HG03159 (cell line): ENCODE measurements at regions not wholly inside any gene's neighbourhood (a gene's known extent, or its start where the extent isn't known, plus 50 kb on each side); places are given as distances from the start of the nearest gene placed in this dataset.

Experiments
- ATAC-seq: cut with Tn5 transposase; IDR thresholded peaks from one replicate; pipeline ENCODE4 v1.9.1; 2021; ENCODE audit warnings: mild to moderate bottlenecking, moderate library complexity; ENCODE audit not compliant: unreplicated experiment

DNA sequence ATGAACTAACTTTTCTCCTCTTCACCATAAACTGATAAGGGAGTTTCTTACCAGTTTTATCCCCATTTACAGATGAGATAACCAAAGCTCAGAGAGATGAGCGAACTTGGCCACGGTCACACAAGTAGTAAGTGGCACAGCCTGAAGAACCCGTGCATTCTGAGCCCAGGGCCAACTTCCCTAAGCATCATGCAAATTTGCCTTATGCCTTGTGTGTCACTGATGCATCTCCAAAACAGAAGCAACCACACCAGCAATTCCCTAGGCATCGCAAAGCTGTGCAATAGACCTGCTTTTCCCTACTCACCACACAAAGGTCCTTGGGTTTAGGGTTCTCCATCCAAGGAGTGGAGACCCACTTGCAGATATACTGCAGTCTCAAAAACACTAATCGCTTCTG lies 304.5 kb upstream of the KAZN start:
- ATAC-seq: no peak

DNA sequence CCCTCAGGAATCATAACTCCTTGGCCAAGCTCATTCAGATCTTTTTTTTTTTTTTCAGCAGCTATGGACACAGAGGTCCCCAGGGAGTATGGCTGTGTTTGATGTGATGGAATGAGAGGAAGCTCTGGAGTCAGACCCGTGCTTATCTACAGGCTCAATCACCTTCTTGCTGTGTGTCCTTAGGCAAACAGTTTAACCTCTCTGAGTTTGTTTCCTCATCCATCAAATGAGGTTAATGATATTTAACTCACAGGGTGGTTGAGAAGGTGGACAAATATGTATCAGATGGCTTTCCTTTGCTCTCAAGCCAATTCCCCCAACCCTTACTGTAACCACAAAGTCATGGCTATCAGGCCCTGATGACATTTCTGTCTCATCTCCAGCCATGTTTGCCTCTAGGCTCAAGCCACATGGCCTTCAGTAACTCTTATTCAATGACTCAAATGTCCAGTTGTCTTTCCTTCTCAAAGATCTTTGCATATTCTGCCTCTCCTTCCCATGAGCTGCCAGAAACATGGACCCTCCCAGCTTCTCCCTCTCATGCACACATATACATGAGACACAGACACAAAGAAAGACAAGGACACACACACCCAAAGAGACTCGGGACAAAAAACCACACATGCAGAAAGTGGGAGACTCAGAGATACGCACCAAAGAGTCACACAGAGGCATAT lies 303.5 kb upstream of the KAZN start:
- ATAC-seq: no peak

DNA sequence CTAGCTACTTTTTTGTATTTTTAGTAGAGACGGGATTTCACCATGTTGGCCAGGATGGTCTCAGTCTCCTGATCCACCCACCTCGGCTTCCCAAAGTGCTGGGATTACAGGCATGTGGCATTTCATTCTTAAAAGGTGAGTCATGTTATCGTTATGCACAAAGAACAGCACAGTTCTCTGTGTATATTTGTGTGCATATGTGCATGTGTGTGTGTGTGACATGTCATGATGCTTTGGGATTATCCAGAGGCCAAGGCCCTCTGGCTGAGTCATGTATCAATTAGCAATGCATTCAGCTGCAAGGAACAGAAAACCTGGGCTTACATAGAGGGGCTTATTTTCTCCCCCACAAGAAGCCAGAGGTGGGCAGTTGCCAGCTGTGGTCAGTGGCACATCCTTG lies 301.7 kb upstream of the KAZN start:
- ATAC-seq: no peak

DNA sequence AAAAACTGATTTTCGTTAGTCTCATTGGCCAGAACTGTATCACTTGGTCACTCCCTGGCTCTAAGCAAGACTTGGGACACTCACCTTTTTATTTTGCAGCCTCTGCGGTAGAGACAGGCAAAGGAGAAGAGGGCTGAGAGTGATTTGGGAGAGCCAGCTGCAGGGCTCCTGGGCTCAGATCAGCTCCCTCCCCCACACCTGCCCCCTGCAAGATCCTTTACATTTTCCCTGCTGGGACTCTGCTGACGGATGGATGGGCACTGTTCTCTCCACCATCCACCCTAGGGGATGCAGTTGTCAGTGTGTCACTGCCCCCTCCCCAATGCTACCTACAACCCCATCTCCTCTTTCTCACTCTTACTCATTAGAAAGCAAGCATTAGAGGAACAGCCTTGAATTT lies 301.1 kb upstream of the KAZN start:
- no peak for ATAC-seq

DNA sequence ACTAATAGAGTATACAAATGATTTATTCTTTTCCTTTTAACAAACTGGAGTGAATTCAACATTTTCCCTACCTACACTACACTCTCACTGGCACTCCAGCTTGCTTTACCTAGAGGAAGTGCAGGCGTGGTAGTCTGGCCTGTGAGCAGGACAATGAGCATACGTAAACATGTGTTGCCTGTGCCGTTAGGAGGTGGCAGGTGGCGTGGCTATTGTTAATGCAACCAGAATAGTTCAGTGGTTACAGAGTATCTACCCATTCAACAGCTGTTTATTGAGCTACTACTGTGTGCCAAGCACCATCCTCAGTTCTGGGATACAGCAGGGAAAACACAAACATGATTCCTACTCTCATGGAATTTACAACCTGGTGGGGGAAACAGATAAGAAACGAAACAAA lies 299.7 kb upstream of the KAZN start:
- no peak for ATAC-seq

DNA sequence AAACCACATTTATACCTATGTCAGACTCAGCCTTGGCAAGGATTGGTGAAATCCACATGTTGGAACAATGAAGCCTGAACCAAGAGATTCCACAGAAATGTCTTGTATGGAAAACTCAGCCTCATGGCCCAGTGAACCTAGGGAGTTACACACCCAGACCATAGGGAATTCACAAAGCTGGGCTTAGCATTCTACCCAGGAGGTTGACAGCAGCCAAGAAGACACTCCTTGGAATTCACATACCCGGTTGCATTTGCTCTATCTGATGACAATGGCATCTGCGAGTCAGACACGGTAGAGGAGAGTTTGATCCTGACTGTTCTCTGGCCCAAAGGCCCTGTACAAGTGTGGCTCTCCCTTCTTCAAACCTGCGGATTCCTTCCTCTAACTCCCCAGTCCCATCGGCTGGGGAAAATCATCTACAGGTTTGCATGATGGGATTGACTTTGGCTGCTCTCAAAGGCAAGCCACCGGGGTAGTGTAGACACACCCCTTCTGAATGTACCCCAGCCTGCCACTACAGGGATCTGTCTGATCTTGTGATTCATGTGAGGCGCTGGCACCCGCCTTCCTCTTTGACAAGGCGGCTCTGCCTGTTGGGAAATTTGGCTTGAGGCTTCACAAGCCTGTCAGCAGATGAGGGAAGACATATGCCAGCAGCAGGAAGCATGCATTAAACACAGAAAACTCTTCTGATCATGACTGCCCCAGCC lies 297.3 kb upstream of the KAZN start:
- no peak for ATAC-seq

DNA sequence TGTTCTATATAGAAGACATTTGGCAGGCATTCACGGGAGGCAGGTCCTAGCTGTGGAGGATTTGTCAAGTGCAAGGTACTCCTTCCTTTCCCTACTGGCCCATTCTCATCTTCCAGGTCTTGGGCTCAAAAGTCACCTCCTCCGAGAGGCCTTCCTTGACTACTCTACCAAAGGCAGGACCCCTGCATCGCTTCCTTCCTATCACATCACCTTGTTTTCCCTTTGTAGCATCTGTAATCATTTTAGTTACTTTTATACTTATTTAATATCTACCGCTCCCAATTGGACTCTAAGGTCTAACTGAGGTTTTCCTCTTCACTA lies 296.8 kb upstream of the KAZN start:
- no peak for ATAC-seq

DNA sequence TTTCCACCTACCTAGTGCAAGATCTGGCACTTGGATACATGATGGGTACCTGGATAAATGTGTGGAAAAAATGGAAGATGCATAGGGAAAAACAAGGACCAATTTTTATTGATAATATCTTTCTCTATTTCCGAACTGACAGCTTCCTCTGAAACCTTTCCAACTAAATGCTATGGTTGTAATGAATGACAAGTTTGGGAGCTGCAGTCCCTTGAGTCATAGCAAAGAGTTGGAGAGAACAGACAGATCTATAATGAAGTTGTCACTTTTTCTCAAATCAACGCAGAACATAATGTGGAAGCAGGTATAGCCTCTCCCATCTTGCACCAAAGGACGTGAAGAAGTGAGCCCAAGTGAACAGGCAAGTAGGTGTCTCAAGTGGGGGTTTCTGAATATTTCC lies 296.5 kb upstream of the KAZN start:
- ATAC-seq: no peak

DNA sequence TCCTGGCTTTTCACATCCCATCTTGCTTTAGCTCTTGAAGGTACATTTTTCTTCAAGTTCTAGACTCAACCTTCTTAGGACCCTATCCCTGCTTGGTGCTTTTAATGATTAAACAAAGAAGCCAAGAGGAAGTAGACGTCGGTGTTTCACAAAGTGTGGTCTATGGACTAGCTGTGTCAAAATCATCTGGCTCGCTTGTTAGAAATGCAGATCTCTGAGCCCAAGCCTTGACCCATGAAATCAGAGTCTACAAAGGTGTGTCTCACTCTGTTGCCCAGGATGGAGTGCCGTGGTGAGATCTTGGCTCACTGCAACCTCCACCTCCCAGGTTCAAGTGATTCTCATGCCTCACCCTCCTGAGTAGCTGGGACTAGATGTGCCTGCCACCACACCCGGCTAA lies 295.5 kb upstream of the KAZN start:
- ATAC-seq: no peak

DNA sequence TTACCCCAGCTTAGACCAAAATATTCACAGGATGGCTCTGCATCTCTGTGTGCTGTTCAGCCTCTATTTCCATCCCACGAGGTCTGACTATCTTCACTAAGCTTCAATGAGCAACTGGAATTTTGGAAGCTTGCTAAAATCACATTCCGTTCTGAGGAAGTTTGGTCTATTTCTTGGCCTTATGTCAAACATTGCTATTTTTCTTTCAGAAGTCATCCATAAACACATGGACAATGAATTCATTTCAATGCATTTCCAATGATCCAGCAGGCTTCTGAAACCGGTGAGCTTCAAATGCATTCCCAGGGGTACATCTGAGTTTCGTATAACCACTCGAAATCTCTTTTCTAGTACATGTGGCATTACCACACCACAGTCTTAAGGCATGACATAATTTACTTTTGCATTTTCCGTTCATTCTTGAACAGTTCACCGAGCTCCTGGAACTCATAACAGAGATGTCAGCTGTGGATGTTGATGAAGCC lies 294.1 kb upstream of the KAZN start:
- no peak for ATAC-seq

DNA sequence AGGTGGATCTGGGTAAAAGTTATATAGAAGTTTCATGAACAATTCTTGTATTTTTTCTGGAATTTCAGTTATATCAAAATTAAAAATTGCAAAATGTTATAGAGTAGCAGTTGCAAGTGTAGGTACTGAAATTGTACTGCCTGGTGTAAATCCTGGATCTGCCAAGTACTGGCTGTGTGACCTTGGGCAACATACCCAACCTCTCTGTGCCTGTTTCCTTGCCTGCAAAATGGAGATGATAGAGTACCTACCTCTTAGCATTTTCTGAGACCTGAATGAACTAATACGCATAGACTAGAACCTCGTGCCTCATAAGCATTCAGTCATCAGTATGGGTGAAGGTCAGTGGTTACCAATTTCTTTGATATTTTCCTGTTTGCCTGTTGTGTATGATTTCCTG lies 290.0 kb upstream of the KAZN start:
- ATAC-seq: no peak

DNA sequence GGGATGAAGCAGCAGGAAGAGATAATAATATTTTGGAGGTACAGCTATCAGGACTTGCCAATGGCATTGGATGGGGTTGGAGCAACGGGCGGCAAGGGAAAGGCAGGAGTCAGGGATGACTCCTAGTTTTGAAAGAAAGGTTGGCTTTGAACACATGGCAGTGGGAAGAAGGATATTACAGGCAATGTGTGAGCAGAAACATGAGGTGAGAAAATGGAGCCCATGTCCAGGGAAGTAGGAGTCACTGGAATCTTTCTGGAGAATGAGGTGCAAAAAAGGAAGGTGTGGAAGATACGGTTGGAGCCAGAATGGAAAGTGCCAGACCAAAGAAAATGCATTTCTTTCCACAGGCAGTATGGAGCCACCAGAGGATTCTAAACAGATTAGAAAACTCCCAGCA lies 288.5 kb upstream of the KAZN start:
- no peak for ATAC-seq

DNA sequence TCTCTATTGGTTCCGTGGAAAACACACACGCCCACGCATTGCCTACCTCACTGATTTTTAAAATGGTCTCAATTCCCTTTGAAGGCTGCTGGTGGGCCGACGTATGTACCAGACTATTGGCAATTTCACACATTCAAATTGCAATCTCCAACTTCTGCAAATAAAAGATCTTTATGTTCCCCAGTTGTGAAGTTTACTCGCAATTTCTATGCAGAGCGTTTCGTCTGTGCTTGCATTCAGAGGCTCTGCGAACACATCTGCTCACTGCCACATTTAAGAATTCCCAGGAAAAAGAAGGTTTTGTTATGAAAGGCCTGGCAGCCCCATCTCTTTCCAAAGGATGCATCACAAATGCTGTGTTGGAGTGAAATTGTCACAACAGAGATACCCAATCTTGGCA lies 288.0 kb upstream of the KAZN start:
- ATAC-seq: no peak

DNA sequence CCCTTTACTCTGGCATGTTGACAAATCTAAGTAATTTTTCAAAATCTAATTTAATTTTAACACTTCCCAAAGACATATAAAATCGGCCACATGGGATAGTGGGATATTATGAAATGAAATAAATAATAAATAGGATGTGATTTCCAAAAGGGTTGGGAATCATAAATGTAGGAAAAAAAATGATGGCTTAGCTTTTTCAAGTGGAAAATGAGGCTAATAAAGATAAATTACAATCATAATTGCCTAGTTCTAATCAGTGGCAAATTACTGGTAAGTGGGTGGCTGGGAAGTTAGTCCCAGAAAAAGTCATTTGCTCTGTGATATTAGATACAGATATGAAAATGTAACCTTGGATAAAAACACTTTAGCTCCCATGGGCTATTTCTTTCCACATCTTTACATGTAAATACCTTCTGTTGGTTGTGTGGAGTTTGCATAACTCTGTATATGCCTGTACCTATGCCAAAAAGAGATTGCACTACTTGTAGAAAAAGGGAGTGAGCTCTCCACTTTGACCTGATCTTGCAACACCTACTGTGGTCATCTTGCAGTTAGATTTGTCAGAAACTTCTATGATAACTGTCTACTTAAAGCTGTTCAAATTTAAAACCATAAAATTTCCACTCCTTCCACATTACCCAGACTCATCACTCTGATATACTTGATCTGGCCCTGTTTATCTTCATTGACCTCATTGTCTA lies 284.6 kb upstream of the KAZN start:
- ATAC-seq: no peak

DNA sequence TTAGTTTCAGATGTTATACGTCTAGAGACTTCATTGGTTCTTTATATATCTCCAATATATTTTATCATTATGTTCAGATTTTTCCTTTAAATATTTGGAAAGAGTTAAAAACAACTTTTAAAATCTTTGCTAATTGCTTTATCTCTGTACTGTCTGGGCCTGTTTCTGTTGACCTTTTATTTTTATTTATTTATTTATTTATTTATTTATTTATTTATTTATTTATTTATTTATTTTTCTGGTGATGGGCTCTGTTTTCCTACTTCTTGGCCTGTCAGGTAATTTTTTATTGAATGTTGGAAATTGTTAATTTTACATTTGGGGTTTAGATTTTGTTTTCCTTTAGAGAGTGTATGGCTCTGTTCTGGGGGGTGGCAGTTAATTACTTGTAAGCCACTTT lies 279.7 kb upstream of the KAZN start:
- no peak for ATAC-seq

DNA sequence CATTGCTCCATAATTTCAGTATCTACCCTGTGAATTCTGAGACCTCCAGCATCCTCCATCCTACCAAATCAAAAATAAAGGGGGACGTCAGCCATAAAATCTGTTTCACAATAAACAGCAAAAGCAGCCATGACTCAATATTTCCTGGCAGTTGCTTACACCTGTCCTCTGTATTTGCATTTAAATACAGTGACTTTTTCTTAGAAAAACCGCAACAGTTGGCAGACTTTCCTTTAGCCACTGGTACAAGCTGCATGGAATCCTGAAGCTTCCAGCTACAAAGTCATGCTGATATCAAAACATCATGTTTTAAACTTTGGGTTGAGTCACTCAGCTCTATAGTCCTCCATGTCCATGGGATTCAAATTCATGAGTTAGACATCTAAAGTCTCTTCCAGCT lies 278.0 kb upstream of the KAZN start:
- ATAC-seq: no peak

DNA sequence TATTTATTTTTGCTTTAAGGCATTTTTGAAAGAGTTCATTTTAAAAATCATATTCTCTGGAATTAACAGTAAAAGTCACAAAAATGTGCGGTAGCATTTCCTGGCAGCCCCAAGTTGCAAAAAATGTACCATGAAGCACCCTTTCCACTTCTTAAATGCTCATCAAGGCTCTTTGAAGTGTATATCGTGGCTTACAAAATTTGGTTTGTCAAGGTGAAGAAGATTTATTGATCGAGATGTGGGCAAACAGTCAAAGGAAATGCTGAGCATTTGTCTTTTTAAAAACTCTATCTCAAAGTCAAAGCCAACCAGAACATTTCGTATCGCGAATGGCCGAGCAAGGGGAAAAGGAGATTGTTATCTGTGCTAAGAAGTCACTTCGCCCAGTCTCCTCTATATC lies 277.5 kb upstream of the KAZN start:
- ATAC-seq: no peak

DNA sequence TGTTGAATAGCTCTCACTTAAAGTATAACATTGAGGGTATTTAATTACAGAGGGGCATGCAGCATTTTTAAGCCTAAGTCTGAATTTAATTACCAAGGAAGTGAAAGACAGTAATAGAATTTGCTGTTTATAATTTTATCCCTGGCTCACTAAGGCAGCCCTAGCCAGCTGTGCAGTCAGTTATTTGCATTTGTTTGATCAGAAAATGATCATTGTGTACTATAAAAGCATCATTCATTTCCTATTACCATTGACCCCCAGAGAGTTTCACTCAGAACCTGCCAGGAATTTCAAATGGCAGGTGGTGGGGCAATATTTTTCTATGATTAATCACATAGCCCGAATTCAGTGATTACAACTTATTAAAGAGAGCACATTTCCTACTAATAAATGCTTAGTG lies 277.1 kb upstream of the KAZN start:
- no peak for ATAC-seq

DNA sequence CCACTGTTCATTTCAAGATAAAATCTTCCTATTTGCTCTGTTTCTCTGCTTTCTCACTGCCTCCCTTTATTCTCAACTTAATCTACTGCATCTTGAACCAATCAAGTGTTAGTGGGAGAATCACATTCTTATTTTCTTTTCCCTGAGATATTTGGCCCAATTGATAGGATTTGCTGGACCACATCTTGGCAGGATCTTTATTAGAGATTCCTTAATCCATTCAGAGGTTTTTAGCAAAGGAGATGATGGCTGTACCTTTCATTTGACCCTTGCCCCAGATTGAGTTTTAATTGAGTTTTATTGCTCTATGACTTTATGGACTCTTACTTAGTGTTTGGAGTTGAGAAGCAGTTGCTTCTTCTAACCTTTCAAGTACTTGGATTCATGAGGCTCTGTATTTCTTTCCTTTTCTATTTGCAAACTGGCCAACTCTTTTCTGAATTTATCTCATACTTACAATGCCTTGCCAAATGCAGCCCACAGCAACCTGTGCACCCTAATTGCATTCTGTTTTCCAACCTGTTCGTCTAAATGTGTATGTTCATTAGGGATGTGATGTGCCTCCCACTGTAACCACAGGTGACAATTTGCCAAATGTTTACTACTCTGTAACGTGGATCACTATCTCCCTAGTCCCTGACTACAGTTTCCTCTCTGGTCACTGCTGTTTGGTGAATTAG lies 274.8 kb upstream of the KAZN start:
- ATAC-seq: no peak

DNA sequence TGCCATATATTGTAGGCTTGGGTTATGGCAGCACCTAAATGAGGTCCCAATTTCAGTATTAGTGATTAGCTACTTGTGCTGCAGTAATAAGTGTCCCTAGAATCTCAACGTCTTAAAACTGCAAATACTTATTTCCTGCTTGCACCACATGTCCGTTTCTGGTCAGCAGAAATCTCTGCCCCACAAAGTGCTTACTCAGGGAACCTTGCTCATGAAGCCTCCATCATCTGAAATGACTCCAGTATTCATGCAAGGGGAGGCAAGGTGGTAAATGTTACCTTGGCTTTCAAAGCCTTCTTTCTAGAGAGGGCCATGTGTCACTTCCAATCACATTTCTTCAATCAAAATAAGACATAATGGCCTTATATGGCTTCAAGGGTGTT lies 274.2 kb upstream of the KAZN start:
- no peak for ATAC-seq

DNA sequence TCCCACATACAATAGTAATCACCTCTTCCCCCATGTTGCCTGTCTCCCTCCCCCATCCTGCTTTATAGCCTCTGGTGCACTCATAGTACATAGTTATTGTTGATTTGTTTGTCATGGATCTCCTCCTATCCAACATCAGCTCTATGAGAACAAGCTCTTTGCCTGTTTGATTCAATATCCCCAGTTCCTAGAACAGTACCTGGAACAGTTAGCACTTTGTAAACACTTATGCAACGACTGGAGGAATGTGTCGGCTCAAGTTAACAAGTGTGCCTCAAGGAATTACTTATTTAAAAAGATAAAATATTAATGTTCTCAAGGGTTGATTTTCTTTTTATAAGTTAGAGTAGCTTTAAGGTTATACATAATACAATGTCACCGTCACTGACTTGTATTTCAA lies 271.6 kb upstream of the KAZN start:
- ATAC-seq: no peak

DNA sequence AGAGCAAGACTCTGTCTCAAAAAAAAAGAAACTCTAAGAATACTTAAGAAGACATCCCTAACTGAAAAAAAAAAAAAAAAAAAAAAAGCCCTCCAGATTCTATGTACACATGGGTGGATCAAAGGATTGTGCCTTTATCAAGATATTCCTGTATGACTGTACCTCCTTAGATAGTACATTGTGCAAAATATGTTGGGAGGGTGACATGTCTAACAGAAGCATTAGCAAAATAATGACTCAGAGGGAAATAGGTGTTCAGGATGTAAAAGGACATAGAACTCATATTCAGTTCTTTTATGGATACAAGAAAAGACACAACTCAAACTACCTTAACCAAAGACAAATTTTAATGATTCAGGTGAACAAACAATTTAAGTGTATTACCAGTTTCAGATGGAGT lies 269.8 kb upstream of the KAZN start:
- no peak for ATAC-seq
